ENCODE measurements at regions not wholly inside any gene's neighbourhood (a gene's known extent, or its start where the extent isn't known, plus 50 kb on each side); places are given as distances from the start of the nearest gene placed in this dataset.

DNA sequence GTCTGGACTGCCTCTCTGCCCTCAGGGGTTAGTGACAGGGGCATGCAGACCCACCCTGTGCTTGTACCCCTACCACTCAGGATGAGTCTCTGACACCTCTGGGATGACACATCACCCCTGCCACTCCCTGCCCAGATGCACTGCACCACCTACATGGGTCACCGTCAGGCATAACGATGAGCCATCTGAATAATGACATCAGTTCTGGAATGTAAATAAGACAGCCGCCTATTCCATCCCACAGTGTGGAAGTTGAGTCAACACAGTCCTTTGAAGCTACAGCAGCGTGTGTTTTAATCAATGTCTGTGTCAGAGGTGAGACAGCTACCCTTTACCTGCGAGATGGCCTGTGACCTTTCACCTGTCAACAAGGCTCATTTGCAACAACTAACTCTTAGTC, 268.7 kb upstream of the ARRDC4 start:
- H3K9me3 ChIP-seq: no peaks in the 10 kb centered on the region
- TF ChIP-seq POLR2A (IDR thresholded peaks at IDR 0.05) (no peak), CTCF (IDR thresholded peaks at IDR 0.05) (no peak), POLR2AphosphoS5 (IDR thresholded peaks at IDR 0.05) (no peak)
- intact Hi-C loops (cut with DNase I; ENCODE audit: low total_unique reads): no loop called here
- no peak overlapping the region for H3K27ac ChIP-seq
- DNase-seq (ENCODE audit: low spot score in 2 of 2): no peak
- no peaks in the 10 kb centered on the region for H3K36me3 ChIP-seq
- H3K27me3 ChIP-seq: no peaks in the 10 kb centered on the region
- H3K4me1 ChIP-seq: no peaks in the 10 kb centered on the region
- H3K4me3 ChIP-seq: no peak overlapping the region

DNA sequence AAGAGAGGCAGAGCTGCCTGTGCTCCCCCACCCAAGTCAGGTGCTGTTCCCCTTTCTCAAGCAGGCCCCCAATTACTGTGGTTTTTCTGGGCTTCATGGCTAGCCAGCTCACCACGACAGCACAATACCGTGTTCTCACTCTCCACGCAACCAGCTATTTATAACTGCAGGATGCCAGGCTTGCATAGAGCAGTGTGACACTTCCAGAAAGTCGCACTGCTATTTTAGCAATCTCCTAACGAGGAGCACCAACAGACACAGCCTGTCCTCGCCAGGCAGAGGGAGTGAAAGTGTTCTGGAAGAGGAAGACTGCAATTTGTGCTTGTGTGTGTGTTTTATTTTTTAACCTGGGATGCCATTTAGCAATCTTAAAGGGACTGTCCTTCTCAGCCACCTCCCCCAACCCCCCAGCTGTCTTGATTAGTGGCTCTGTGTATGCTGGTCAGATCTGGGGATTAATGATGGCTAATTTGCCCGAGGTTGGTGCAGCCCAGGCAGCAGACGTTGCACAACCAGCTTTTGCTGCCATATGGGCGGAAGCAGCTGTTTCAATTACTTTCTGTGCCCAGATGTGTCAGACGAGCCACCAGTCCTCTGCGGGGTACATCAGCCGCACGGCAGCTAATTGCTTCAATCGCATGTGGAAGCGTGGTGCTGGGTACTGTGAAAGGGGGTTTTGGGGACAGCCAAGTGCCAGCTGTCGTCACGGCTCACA, 268.0 kb upstream of the ARRDC4 start:
- H3K27ac ChIP-seq: no peak overlapping the region
- TF ChIP-seq CTCF (IDR thresholded peaks at IDR 0.05): no peak
- no peak for TF ChIP-seq POLR2AphosphoS5 (IDR thresholded peaks at IDR 0.05)
- no peak for TF ChIP-seq POLR2A (IDR thresholded peaks at IDR 0.05)
- H3K36me3 ChIP-seq: no peaks in the 10 kb centered on the region
- H3K4me3 ChIP-seq: no peak overlapping the region
- H3K9me3 ChIP-seq: no peaks in the 10 kb centered on the region
- H3K4me1 ChIP-seq: no peaks in the 10 kb centered on the region
- DNase-seq (ENCODE audit: low spot score in 2 of 2): no peak
- no peaks in the 10 kb centered on the region for H3K27me3 ChIP-seq
- intact Hi-C loops (cut with DNase I; ENCODE audit: low total_unique reads): no loop called here

- no peak for TF ChIP-seq CTCF (IDR thresholded peaks at IDR 0.05)
- no peak for TF ChIP-seq POLR2A (IDR thresholded peaks at IDR 0.05)
- TF ChIP-seq POLR2AphosphoS5 (IDR thresholded peaks at IDR 0.05): no peak
- H3K36me3 ChIP-seq: no peaks in the 10 kb centered on the region
- H3K27ac ChIP-seq: no peak overlapping the region
- no peaks in the 10 kb centered on the region for H3K4me1 ChIP-seq
- intact Hi-C loops (cut with DNase I; ENCODE audit: low total_unique reads): no loop called here
- H3K9me3 ChIP-seq: no peaks in the 10 kb centered on the region
- no peak overlapping the region for H3K4me3 ChIP-seq
- H3K27me3 ChIP-seq: no peaks in the 10 kb centered on the region
- DNase-seq (ENCODE audit: low spot score in 2 of 2): no peak
These were observed 266.0 kb upstream of the ARRDC4 start for GRCh38 chr15:97694456-97694855.

DNA sequence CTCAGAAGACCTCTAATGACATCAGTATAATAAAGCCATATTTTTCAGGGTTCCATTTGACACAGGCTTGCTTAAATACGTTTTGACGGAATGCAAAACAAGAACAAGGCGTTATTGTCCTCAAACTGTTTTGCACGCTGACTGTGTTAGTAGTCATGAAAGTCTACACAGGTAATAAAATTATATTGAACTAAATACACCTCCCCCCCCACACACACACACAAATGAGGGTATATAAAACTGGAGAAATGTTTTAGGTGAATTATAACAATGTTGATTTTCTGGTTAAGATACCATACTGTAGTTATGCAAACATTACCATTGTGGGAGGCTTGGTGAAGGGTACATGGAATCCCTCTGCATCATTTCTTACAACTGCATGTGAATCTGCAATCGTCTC, 257.1 kb upstream of the ARRDC4 start:
- no peak for DNase-seq (ENCODE audit: low spot score in 2 of 2)
- H3K9me3 ChIP-seq: no peaks in the 10 kb centered on the region
- intact Hi-C loops (cut with DNase I; ENCODE audit: low total_unique reads): no loop called here
- H3K36me3 ChIP-seq: no peaks in the 10 kb centered on the region
- H3K27ac ChIP-seq: no peak overlapping the region
- H3K4me3 ChIP-seq: no peak overlapping the region
- TF ChIP-seq CTCF (IDR thresholded peaks at IDR 0.05) (no peak), POLR2AphosphoS5 (IDR thresholded peaks at IDR 0.05) (no peak), POLR2A (IDR thresholded peaks at IDR 0.05) (no peak)
- H3K4me1 ChIP-seq: no peaks in the 10 kb centered on the region
- H3K27me3 ChIP-seq: no peaks in the 10 kb centered on the region

GRCh38 chr15:97706059-97706458, 254.4 kb upstream of the ARRDC4 start:
- intact Hi-C loops (cut with DNase I; ENCODE audit: low total_unique reads): no loop called here

More at GRCh38 chr15:97706059-97706458, 254.4 kb upstream of the ARRDC4 start:
- Histone ChIP-seq H3K4me3 (no peak overlapping the region), H3K9me3 (no peaks in the 10 kb centered on the region), H3K27ac (no peak overlapping the region), H3K4me1 (no peaks in the 10 kb centered on the region), H3K27me3 (no peaks in the 10 kb centered on the region), H3K36me3 (no peaks in the 10 kb centered on the region)
- DNase-seq (ENCODE audit: low spot score in 2 of 2): no peak
- TF ChIP-seq CTCF (IDR thresholded peaks at IDR 0.05): no peak

Data from breast epithelium (tissue), 4 donors.